HepG2 (cell line): ENCODE measurements at regions not wholly inside any gene's neighbourhood (a gene's known extent, or its start where the extent isn't known, plus 50 kb on each side); places are given as distances from the start of the nearest gene placed in this dataset.
A peak's percentile ranks its signal among the peaks of the same experiment; 100 is the strongest.

ENCODE experiments used
- ATAC-seq: fragments of 200-7000 bp; cut with Tn5 transposase; 3 replicates; pipeline ENCODE4 v1.9.1; 2020; ENCODE audit warnings: mild to moderate bottlenecking, moderate library complexity
- BruUV-seq: library from RNA; stranded (reverse); fragments of 400-500 nt; replicated peaks from 2 replicates; lab custom pipeline; 2021; lab: Mats Ljungman, UMichigan
- CTCF ChIA-PET: fragments of 300-600 bp; formaldehyde crosslinking; extraction: SDS; loops from one replicate; lab custom pipeline; 2021; ENCODE audit warnings: low total read pairs, inconsistent platforms, low intra/inter-chr PET ratio; lab: Yijun Ruan, JAX
- POLR2A ChIA-PET: fragments of 350-600 bp; sonication (Branson Sonifier 250); formaldehyde crosslinking; loops from one replicate; lab custom pipeline; 2020; ENCODE audit warnings: antibody characterized with exemption, inconsistent platforms; lab: Yijun Ruan, JAX
- DNase-seq: peaks from one replicate; pipeline ENCODE4 v3.0.0-alpha.2; 2015; ENCODE audit warnings: low spot score
- FAIRE-seq: peaks from 3 replicates; lab custom pipeline; 2011; peaks lifted over from hg19 to GRCh38; lab: Jason Lieb, UNC
- H2AFZ ChIP-seq: one replicate; pipeline ENCODE4 v1.6.1; 2011; ENCODE audit warnings: low read length, inconsistent platforms
- H3K27ac ChIP-seq: fragments of 300-600 bp; 3 replicates; pipeline ENCODE4 v1.8.0; 2011; ENCODE audit warnings: mixed run types, mild to moderate bottlenecking, mixed read lengths, low read length, inconsistent platforms; ENCODE audit not compliant: insufficient read depth; ENCODE audit errors: extremely low read length
- H3K27me3 ChIP-seq, 2 experiments: fragments of 200-600 bp in 1 of 2; 2 replicates in 1 of 2; 3 replicates in 1 of 2; pipeline versions ENCODE4 v1.6.0 to v1.8.0; 2011; ENCODE audit warnings: low read length in 2 of 2, mild to moderate bottlenecking in 2 of 2, moderate library complexity in 2 of 2, inconsistent platforms in 1 of 2; ENCODE audit not compliant: insufficient read depth in 2 of 2, control insufficient read depth in 1 of 2
- H3K36me3 ChIP-seq, 2 experiments: fragments of 200-600 bp in 1 of 2; replicated peaks in 1 of 2; 2 replicates in 1 of 2; 3 replicates in 1 of 2; pipeline versions ENCODE4 v1.5.1 to v1.8.0; 2011; ENCODE audit warnings: low read length in 2 of 2, inconsistent platforms in 1 of 2; ENCODE audit not compliant: insufficient read depth in 2 of 2, control insufficient read depth in 1 of 2
- H3K4me1 ChIP-seq: 2 replicates; pipeline ENCODE4 v1.5.1; 2012; ENCODE audit warnings: low read length, inconsistent platforms; ENCODE audit not compliant: insufficient read depth
- H3K4me2 ChIP-seq: 2 replicates; pipeline ENCODE4 v1.6.0; 2011; ENCODE audit warnings: low read depth, low read length, inconsistent platforms
- H3K4me3 ChIP-seq, 3 experiments: fragments of 200-600 bp in 1 of 3; sonication (generic), shearing (Covaris generic) in 1 of 3; replicated peaks in 1 of 3; 2 replicates each; pipeline ENCODE4 v1.5.1; 2011 to 2016; ENCODE audit warnings: low read length in 3 of 3, inconsistent platforms in 2 of 3, low read depth in 2 of 3, mild to moderate bottlenecking in 2 of 3, control low read depth in 1 of 3, mixed read lengths in 1 of 3; ENCODE audit not compliant: insufficient read depth in 1 of 3
- H3K79me2 ChIP-seq: one replicate; pipeline ENCODE4 v1.6.1; 2011; ENCODE audit warnings: low read length, inconsistent platforms; ENCODE audit not compliant: insufficient read depth
- H3K9ac ChIP-seq: 2 replicates; pipeline ENCODE4 v1.6.0; 2011; ENCODE audit warnings: mild to moderate bottlenecking, low read depth, low read length, inconsistent platforms; ENCODE audit not compliant: insufficient read depth
- H3K9me3 ChIP-seq: 2 replicates; pipeline ENCODE4 v1.5.1; 2012; ENCODE audit warnings: mild to moderate bottlenecking, low read length
- H4K20me1 ChIP-seq: 2 replicates; pipeline ENCODE4 v1.6.0; 2011; ENCODE audit warnings: inconsistent platforms, mild to moderate bottlenecking, low read length, moderate library complexity; ENCODE audit not compliant: insufficient read depth
- CSRNP2 ChIP-seq: sonication (generic); formaldehyde crosslinking; conservative IDR thresholded peaks from 2 replicates; pipeline ENCODE4 v1.8.0; 2022; ENCODE audit warnings: low read depth, missing genetic modification reagents
- DPF2 ChIP-seq: sonication (generic); formaldehyde crosslinking; IDR thresholded peaks from 2 replicates; pipeline ENCODE4 v1.4.0; 2020; ENCODE audit warnings: mild to moderate bottlenecking, low read depth, missing genetic modification reagents, borderline replicate concordance
- MYNN ChIP-seq: sonication (generic); formaldehyde crosslinking; IDR thresholded peaks from 2 replicates; pipeline ENCODE4 v1.4.0; 2020; ENCODE audit warnings: mild to moderate bottlenecking, low read depth, missing genetic modification reagents
- PBX3 ChIP-seq: sonication (generic); formaldehyde crosslinking; IDR thresholded peaks from 2 replicates; pipeline ENCODE4 v1.8.1; 2023; ENCODE audit warnings: missing genetic modification reagents, inconsistent platforms, borderline replicate concordance
- PCBP1 ChIP-seq: fragments of 200-400 bp; formaldehyde crosslinking; IDR thresholded peaks from 2 replicates; pipeline ENCODE4 v1.6.1; 2017; ENCODE audit warnings: mild to moderate bottlenecking, low read depth, low read length, borderline replicate concordance
- PLRG1 ChIP-seq: fragments of 450-650 bp; conservative IDR thresholded peaks from 2 replicates; pipeline ENCODE4 v1.6.1; 2016
- RBM22 ChIP-seq: fragments of 200-400 bp; formaldehyde crosslinking; optimal IDR thresholded peaks from 2 replicates; pipeline ENCODE3; 2017; ENCODE audit warnings: mild to moderate bottlenecking, low read length, moderate library complexity
- ZNF30 ChIP-seq: sonication (generic); formaldehyde crosslinking; IDR thresholded peaks from 2 replicates; pipeline ENCODE4 v1.5.0; 2020; ENCODE audit warnings: mild to moderate bottlenecking, missing genetic modification reagents
- ZSCAN29 ChIP-seq: sonication (generic); formaldehyde crosslinking; conservative IDR thresholded peaks from 2 replicates; pipeline ENCODE4 v1.4.0; 2020; ENCODE audit warnings: mild to moderate bottlenecking, missing genetic modification reagents
- WGBS: methylation state at CpG from one replicate; pipeline ENCODE4 v1.1.6; 2017; ENCODE audit warnings: low lambda C conversion rate; 5-methylcytosine and 5-hydroxymethylcytosine counted together
- in situ Hi-C: cut with HindIII; loops from 2 replicates; pipeline ENCODE4 v1.10.0; 2017; ENCODE audit warnings: low pct_unique_long_range_greater_than_20kb; ENCODE audit not compliant: extremely low pct_ligation_motif_present
- intact Hi-C: fragments of 100-400 bp; cut with micrococcal nuclease; formaldehyde crosslinking; loops from one replicate; pipeline ENCODE4 v1.10.0; 2022; ENCODE audit not compliant: unreplicated experiment

GRCh38 chr4:72876946-72877345, 192.6 kb downstream of the COX18 start:
- ChIA-PET POLR2A (no interaction called here), CTCF (no interaction called here)
- in situ Hi-C loops (no loop called here), intact Hi-C loops (no loop called here)
- no TSS peak for BruUV-seq
- DNase-seq (no peak), FAIRE-seq (no peak), ATAC-seq (no peak)
- Histone ChIP-seq H2AFZ (no peak overlapping the region), H3K9me3 (no peaks in the 10 kb centered on the region), H3K79me2 (no peaks in the 10 kb centered on the region), H3K27me3 (no peaks in the 10 kb centered on the region), H3K4me1 (no peaks in the 10 kb centered on the region), H4K20me1 (no peaks in the 10 kb centered on the region), H3K4me2 (no peak overlapping the region), H3K9ac (no peak overlapping the region), H3K4me3 (no peak overlapping the region), H3K27ac (no peak overlapping the region), H3K36me3 (no peaks in the 10 kb centered on the region)
- WGBS, result 43% methylated on average over 6 of the region's 17 CpGs
- no peak for TF ChIP-seq PLRG1
- 0 out of 2 replicates have a peak, but pooled peaks have one; percentile 44 for TF ChIP-seq PCBP1
- no peak for TF ChIP-seq ZNF30

DNA sequence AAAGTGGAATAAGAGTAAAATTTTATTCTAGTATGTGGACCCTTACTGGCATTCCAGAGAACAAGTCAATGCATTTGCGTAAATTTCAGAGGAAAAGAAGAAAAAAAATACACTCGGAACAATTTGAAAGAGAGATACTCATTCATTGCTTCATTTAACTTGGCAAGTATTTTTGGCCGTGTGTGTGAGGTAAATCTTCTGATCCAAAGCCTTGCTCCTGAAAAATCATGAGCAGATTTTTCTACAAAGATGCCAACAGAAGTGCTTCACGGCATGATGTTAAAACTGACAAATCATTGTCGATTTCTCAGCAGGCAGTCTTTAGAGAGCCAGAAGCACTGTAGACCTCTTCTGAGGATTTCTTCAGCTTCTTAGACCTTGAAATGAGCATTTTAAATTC, 194.0 kb downstream of the COX18 start:
- 26% methylated on average over 5 of the region's 5 CpGs for WGBS
- Histone ChIP-seq H3K4me1 (no peaks in the 10 kb centered on the region), H2AFZ (no peak overlapping the region), H3K4me2 (no peak overlapping the region), H3K9ac (no peak overlapping the region), H3K36me3 (no peaks in the 10 kb centered on the region), H3K27ac (no peak overlapping the region), H3K27me3 (no peaks in the 10 kb centered on the region), H3K4me3 (no peak overlapping the region), H4K20me1 (no peaks in the 10 kb centered on the region), H3K79me2 (no peaks in the 10 kb centered on the region), H3K9me3 (no peaks in the 10 kb centered on the region)
- TF ChIP-seq ZSCAN29 (CRISPR knock-in tag) (no peak), RBM22 (no peak), MYNN (no peak), DPF2 (CRISPR knock-in tag) (no peak), CSRNP2 (CRISPR knock-in tag) (no peak), PBX3 (no peak)
- BruUV-seq, result no TSS peak
- intact Hi-C loops, result no loop called here
- FAIRE-seq, result no peak
- POLR2A ChIA-PET, result no interaction called here
- ATAC-seq, result no peak
- in situ Hi-C loops, result no loop called here
- no peak for DNase-seq
- CTCF ChIA-PET, result no interaction called here
